Fibroblast of lung (primary cell): ENCODE measurements at regions not wholly inside any gene's neighbourhood (a gene's known extent, or its start where the extent isn't known, plus 50 kb on each side); places are given as distances from the start of the nearest gene placed in this dataset.

Experiments used
- EZH2 ChIP-seq: IDR thresholded peaks from 2 replicates; pipeline ENCODE4 v1.5.1; 2012; ENCODE audit warnings: low read length, control low read depth, mild to moderate bottlenecking; ENCODE audit errors: missing control alignments
- TF ChIP-seq, protein P1 (sequence below), 2 donors: IDR thresholded peaks in 1 of 2; conservative IDR thresholded peaks in 1 of 2; 1 replicate in 1 of 2; 2 replicates in 1 of 2; pipeline ENCODE4 v1.5.1; 2011 to 2012; ENCODE audit warnings: low read length in 2 of 2, control low read depth in 1 of 2, inconsistent platforms in 1 of 2, low read depth in 1 of 2, mild to moderate bottlenecking in 1 of 2

DNA sequence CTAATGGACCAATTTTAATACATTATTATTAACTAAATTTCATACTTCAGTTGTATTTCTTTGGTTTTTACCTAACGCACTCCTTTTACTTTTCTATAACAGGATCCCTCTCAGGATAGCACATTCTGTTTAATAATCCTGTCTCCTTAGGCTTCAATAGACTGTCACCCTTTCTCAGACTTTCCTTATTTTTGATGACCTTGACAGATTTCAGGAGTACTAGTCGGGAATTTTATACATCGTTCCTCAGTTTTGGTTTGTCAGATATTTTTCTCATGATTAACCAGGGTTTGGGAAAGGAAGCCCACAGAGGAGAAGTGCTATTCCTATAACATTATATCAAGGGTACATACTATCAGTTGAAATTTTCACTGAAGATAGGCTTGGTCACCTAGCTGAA, 768.0 kb upstream of the GJE1 start:
- TF ChIP-seq, protein P1, sequence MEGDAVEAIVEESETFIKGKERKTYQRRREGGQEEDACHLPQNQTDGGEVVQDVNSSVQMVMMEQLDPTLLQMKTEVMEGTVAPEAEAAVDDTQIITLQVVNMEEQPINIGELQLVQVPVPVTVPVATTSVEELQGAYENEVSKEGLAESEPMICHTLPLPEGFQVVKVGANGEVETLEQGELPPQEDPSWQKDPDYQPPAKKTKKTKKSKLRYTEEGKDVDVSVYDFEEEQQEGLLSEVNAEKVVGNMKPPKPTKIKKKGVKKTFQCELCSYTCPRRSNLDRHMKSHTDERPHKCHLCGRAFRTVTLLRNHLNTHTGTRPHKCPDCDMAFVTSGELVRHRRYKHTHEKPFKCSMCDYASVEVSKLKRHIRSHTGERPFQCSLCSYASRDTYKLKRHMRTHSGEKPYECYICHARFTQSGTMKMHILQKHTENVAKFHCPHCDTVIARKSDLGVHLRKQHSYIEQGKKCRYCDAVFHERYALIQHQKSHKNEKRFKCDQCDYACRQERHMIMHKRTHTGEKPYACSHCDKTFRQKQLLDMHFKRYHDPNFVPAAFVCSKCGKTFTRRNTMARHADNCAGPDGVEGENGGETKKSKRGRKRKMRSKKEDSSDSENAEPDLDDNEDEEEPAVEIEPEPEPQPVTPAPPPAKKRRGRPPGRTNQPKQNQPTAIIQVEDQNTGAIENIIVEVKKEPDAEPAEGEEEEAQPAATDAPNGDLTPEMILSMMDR (conservative IDR thresholded peaks at IDR 0.05 in 1 of 2, IDR thresholded peaks at IDR 0.05 in 1 of 2; ENCODE audit: low read depth in 1 of 2, low read length in 2 of 2): no peak
- no peak for TF ChIP-seq EZH2
